ENCODE measurements at regions not wholly inside any gene's neighbourhood (a gene's known extent, or its start where the extent isn't known, plus 50 kb on each side); places are given as distances from the start of the nearest gene placed in this dataset.

DNA sequence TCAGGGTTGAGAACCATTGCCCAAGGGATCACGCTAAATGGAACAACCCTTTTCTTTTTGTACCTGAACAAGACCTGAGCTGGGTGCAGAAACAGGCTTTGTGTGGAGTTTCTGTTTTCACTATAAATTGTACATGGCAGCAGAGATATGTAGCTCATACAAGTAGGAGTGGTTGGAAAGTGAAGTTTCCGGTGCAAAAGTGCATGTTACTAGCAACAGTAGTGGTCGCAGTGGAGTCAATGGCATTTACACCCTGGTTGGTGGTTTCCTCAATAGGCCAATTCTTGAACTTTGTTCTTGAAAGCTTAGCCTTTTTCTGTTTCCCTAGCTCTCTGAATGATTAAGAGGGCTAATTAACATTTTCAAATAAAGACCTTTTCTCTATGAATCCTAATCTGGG is 170.7 kb downstream of the NEBL start:
- H3K27ac ChIP-seq: no peak overlapping the region
- H3K9me3 ChIP-seq: no peaks in the 10 kb centered on the region
- no peak overlapping the region for H3K4me3 ChIP-seq
- no peaks in the 10 kb centered on the region for H3K4me1 ChIP-seq
- H3K27me3 ChIP-seq: no peaks in the 10 kb centered on the region
- H3K4me2 ChIP-seq: no peak overlapping the region
- no peak for TF ChIP-seq Cebpa-rat (IDR thresholded peaks at IDR 0.05)
- no peaks in the 10 kb centered on the region for H4K20me1 ChIP-seq
- H3K36me3 ChIP-seq: no peaks in the 10 kb centered on the region
- H3K9ac ChIP-seq: no peak overlapping the region

DNA sequence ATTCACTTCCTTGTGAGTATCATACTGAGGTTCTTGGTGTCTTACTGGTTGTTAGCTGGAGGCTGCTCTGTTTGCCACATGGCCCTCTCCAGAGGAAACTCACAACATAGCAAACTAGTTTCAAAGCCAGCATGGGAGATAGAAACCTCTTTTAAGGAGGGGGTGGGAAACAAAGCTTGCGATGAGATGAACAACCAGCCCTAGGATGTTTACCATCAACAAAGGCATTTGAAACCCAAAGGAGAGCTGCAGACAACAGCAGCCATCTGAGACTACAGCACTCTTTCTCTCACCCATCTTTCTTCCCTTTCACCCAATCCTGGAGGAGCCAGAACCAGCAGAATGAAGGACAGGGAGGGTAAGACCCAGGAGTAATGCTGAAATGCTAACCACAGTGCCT is 182.1 kb downstream of the NEBL start:
- H3K27ac ChIP-seq: no peak overlapping the region

DNA sequence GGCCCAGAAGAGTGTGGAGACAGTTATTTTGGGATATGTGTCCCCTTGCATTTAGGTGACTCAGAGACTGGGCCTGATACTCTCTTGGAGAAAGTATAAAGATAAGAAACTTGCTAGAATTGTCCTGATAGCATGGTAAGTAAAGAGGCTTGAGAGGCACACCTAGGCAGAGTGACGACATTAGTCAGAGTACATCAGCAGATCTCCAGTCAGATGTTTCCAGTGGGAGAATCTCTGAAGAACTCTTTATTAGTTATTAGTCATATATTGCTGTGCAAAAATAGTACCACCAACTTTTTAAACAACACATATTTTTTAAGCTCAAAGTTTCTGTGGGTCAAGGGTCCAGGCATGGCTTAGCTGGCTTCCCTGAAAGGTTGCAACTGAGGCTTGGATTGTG is 182.6 kb downstream of the NEBL start:
- Histone ChIP-seq H4K20me1 (no peaks in the 10 kb centered on the region), H3K4me1 (no peaks in the 10 kb centered on the region), H3K36me3 (no peaks in the 10 kb centered on the region), H3K4me2 (no peak overlapping the region), H3K27me3 (no peaks in the 10 kb centered on the region), H3K4me3 (no peak overlapping the region), H3K9me3 (no peaks in the 10 kb centered on the region), H3K27ac (no peak overlapping the region), H3K9ac (no peak overlapping the region)
- TF ChIP-seq Cebpa-rat (IDR thresholded peaks at IDR 0.05): no peak

More for the DNA sequence above, 182.1 kb downstream of the NEBL start:
- Histone ChIP-seq H3K4me3 (no peak overlapping the region), H4K20me1 (no peaks in the 10 kb centered on the region), H3K4me2 (no peak overlapping the region), H3K36me3 (no peaks in the 10 kb centered on the region), H3K9me3 (no peaks in the 10 kb centered on the region), H3K27me3 (no peaks in the 10 kb centered on the region), H3K9ac (no peak overlapping the region), H3K4me1 (no peaks in the 10 kb centered on the region)
- no peak for TF ChIP-seq Cebpa-rat (IDR thresholded peaks at IDR 0.05)

DNA sequence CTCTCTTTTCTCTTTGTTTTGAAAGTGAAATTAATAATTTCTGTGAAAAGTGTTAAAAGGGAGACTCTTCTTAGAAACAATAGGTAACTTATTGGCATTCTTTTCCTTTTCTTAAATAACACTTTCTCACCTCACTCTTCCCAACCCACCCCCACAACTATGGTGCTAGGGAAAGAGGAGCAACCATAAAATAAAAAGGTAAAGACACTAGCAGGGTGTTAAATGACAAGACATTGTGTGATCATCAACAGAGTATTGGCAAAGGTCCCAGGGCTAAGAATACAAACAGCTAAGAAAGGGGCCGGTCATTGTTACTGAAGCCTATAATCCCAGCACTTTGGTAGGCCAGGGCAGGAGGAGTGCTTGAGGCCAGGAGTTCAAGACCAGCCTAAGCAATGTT is 183.7 kb downstream of the NEBL start:
- TF ChIP-seq Cebpa-rat (IDR thresholded peaks at IDR 0.05): no peak
- no peak overlapping the region for H3K27ac ChIP-seq
- no peaks in the 10 kb centered on the region for H3K36me3 ChIP-seq
- no peaks in the 10 kb centered on the region for H4K20me1 ChIP-seq
- no peaks in the 10 kb centered on the region for H3K27me3 ChIP-seq
- no peak overlapping the region for H3K9ac ChIP-seq
- H3K9me3 ChIP-seq: no peaks in the 10 kb centered on the region
- H3K4me2 ChIP-seq: no peak overlapping the region
- no peaks in the 10 kb centered on the region for H3K4me1 ChIP-seq
- no peak overlapping the region for H3K4me3 ChIP-seq

DNA sequence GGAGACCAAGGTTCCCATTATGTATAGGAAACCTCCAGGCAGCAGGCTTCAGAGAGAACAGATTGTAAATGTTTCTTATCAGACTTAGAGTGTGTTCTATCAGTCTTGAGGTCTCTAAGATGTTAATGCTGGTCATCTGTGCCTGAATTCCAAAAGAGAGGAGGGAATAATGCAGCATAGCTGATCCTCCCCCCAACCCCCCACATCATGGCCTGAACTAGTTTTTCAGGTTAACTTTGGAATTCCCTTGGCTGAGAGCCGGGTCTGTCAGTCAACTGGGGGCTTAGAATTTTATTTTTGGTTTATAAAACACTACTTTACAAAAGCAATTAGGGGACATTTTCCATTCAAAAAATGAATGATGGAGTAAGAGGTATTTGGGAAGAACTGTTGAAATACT is 184.3 kb downstream of the NEBL start:
- Histone ChIP-seq H3K27ac (no peak overlapping the region), H3K27me3 (no peaks in the 10 kb centered on the region), H3K36me3 (no peaks in the 10 kb centered on the region), H3K9ac (no peak overlapping the region), H3K9me3 (no peaks in the 10 kb centered on the region), H3K4me3 (no peak overlapping the region), H3K4me1 (no peaks in the 10 kb centered on the region), H3K4me2 (no peak overlapping the region), H4K20me1 (no peaks in the 10 kb centered on the region)
- no peak for TF ChIP-seq Cebpa-rat (IDR thresholded peaks at IDR 0.05)

DNA sequence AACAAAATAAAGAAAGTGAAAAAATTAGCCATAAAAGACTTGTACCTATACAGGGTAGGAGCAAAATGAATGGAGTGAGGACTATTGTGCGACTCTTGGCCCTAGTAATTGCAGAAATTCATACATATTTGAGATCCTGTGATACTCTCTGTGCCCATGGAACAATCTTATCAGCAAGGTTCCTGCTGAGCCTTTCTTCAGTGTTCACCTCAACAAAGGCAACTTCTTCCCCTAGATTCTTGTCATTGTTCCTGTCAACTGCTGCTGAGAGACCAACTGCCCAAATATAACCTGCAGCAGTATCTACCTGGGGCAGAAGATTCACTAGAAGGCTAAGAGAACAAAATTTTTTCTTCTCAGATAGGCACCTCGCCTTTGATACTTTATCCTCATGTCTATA is 187.4 kb downstream of the NEBL start:
- no peaks in the 10 kb centered on the region for H4K20me1 ChIP-seq
- no peak overlapping the region for H3K27ac ChIP-seq
- H3K9me3 ChIP-seq: no peaks in the 10 kb centered on the region
- H3K4me2 ChIP-seq: no peak overlapping the region
- no peaks in the 10 kb centered on the region for H3K4me1 ChIP-seq
- no peak for TF ChIP-seq Cebpa-rat (IDR thresholded peaks at IDR 0.05)
- no peak overlapping the region for H3K9ac ChIP-seq
- H3K36me3 ChIP-seq: no peaks in the 10 kb centered on the region
- no peaks in the 10 kb centered on the region for H3K27me3 ChIP-seq
- H3K4me3 ChIP-seq: no peak overlapping the region

DNA sequence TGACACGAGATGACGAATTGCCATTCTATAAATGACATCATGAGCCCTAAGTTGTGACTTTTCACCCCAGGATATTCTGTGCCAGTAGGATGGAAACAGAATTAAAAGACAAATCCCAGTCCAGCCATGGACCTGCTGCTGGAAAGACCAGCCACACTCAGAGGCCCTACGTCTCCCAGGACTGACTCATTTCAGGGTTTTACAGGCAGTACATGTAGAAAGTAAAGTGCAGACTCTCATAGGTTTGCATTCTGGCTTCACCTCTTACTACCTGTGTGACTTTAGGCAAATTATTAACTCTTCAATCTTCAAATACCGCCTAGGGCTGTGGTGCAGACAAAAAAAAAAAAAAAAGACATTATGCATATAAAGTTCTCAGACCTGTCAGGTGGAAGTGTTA is 188.8 kb downstream of the NEBL start:
- Histone ChIP-seq H3K4me3 (no peak overlapping the region), H3K4me2 (no peak overlapping the region), H3K27me3 (no peaks in the 10 kb centered on the region), H4K20me1 (no peaks in the 10 kb centered on the region), H3K36me3 (no peaks in the 10 kb centered on the region), H3K27ac (no peak overlapping the region), H3K4me1 (no peaks in the 10 kb centered on the region), H3K9me3 (no peaks in the 10 kb centered on the region), H3K9ac (no peak overlapping the region)
- no peak for TF ChIP-seq Cebpa-rat (IDR thresholded peaks at IDR 0.05)

DNA sequence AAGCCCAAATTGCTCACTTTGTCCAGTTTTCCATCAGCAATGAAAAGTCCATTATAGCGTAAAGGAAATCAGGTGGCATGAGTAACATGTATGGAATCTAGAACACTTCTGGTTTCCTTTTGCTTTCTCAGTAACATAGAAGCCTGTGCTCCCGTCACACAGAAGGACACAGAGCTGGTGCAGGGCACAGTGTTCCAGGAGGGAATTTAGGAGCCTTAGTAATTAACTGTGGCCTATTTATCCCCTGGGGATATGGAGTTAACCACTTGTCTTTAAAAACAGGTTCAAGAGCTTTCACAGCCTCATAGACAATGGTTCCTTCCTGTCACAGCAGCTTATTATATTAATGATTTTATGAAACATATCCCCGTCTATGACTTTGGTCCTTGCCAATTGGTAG is 189.9 kb downstream of the NEBL start:
- no peak overlapping the region for H3K4me2 ChIP-seq
- H3K4me3 ChIP-seq: no peak overlapping the region
- no peak overlapping the region for H3K27ac ChIP-seq
- no peaks in the 10 kb centered on the region for H4K20me1 ChIP-seq
- H3K9me3 ChIP-seq: no peaks in the 10 kb centered on the region
- H3K36me3 ChIP-seq: no peaks in the 10 kb centered on the region
- H3K27me3 ChIP-seq: no peaks in the 10 kb centered on the region
- H3K4me1 ChIP-seq: no peaks in the 10 kb centered on the region
- no peak for TF ChIP-seq Cebpa-rat (IDR thresholded peaks at IDR 0.05)
- no peak overlapping the region for H3K9ac ChIP-seq

DNA sequence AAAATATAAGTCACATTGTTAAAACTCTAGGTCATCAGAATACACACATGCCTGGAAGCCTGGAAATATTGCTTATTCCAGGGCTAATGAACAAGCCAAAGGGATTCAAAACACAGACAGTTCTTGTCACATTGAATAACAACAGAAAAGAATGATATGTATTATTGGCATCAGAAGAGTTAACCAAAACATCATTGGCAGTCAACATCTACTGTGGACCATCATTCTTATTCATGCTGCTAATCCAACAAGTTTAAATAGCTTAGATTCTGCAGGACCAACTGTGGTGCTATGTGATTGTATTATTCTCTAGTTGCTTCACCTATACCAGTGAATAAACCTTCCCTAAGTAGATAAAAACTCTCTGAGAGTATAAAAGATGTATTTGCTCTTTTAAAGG is 198.3 kb downstream of the NEBL start:
- TF ChIP-seq Cebpa-rat (IDR thresholded peaks at IDR 0.05): no peak
- no peak overlapping the region for H3K27ac ChIP-seq
- no peaks in the 10 kb centered on the region for H4K20me1 ChIP-seq
- no peaks in the 10 kb centered on the region for H3K27me3 ChIP-seq
- no peak overlapping the region for H3K4me2 ChIP-seq
- no peak overlapping the region for H3K4me3 ChIP-seq
- no peaks in the 10 kb centered on the region for H3K9me3 ChIP-seq
- H3K9ac ChIP-seq: no peak overlapping the region
- H3K36me3 ChIP-seq: no peaks in the 10 kb centered on the region
- H3K4me1 ChIP-seq: no peaks in the 10 kb centered on the region

DNA sequence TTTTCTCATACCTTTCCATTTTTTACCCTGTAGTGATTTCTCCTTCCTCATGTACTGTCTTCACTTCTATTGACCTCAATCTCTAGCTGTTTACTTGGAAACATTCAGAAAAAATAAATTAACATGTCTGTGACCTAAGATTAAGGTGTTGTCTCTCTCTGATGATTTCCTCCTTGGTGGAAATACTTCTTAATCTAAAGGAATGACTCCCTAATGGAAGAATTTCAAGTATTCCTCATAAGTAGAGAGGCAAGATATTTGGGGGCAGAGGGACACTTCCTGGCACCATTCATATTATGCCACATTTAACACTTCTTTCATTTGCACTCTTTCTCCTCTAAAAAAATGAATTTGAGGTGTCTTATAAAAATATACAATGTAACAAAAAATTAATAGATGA is 202.8 kb downstream of the NEBL start:
- no peaks in the 10 kb centered on the region for H3K36me3 ChIP-seq
- H3K9ac ChIP-seq: no peak overlapping the region
- no peaks in the 10 kb centered on the region for H3K9me3 ChIP-seq
- H3K4me3 ChIP-seq: no peak overlapping the region
- H4K20me1 ChIP-seq: no peaks in the 10 kb centered on the region
- H3K27me3 ChIP-seq: no peaks in the 10 kb centered on the region
- no peak overlapping the region for H3K4me2 ChIP-seq
- no peak for TF ChIP-seq Cebpa-rat (IDR thresholded peaks at IDR 0.05)
- H3K4me1 ChIP-seq: no peaks in the 10 kb centered on the region
- H3K27ac ChIP-seq: no peak overlapping the region

DNA sequence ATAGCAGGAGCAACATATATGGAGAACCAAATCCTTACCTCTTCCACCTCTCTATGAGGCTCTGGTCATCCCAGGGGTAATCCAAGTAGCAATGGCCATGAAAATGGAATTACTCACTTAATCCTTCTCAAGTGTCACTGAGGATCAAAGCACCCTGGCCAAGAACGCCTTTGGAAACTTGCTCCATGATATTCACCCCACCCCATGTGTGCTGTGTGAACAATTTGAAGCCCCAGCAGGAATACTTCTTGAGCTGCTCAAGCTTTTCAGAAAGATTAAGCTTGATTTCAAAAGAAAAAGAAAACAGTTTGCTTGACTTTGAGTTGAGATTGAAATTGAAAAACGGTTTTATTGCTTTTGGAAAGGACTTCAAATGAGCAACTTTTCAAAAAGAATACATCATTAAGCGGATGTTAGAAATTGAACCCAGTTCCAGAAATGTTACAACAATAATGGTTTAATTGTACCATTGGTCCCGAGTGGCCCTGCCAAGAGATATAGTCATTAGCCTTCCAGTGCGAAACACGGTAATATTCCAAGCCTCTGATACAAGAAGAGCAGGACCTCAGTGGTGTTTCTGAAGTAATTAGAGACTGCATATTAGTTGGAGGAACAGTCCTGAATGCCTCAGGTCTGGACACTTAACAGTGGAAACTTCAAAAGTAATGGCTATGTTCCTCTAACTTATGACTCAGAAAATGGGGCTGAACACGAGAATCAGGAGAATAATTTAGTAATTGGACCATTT is 208.1 kb downstream of the NEBL start:
- H3K27me3 ChIP-seq: no peaks in the 10 kb centered on the region
- no peak overlapping the region for H3K9ac ChIP-seq
- no peak overlapping the region for H3K27ac ChIP-seq
- H3K4me2 ChIP-seq: no peak overlapping the region
- H3K4me1 ChIP-seq: no peaks in the 10 kb centered on the region
- no peaks in the 10 kb centered on the region for H3K36me3 ChIP-seq
- no peak overlapping the region for H3K4me3 ChIP-seq
- no peak for TF ChIP-seq Cebpa-rat (IDR thresholded peaks at IDR 0.05)
- no peaks in the 10 kb centered on the region for H3K9me3 ChIP-seq
- no peaks in the 10 kb centered on the region for H4K20me1 ChIP-seq

Data from BLaER1 (cell line).